ENCODE measurements at regions not wholly inside any gene's neighbourhood (a gene's known extent, or its start where the extent isn't known, plus 50 kb on each side); places are given as distances from the start of the nearest gene placed in this dataset.

DNA sequence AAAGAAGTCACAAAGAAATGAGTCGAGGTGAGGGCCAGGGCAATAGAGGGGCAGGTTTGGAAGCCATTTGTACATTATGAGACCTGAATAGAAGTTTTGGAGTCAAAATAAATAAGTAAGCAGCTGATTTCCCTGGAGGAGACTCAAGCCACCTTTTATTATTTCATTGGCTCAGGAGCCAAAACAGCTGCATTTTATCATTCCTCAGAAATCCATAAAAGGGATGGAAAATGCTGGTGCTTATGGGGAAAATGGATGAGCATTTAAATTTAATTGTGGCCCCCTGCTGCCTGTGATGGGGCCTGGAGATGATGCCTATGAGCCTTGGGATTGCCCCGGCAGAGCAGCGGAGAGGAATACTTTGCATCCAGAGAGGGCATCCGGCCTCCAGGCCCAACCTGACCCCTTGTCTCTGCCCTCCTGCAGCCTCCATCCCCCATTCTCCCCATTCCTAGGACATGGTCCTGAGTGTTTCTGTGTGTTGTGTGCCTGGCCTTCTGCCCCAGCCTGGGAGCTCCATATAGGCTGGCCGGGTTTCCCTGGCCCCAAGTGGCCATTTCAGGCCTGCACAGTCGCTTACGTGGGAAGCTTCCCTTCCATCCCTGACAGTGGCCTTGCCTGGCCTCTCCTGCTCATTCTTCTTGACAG is 296.8 kb upstream of the ZMIZ1 start:
- Histone ChIP-seq H3K27ac (no peak overlapping the region), H3K4me1 (ENCODE audit: low read depth) (no peaks in the 10 kb centered on the region)
- TF ChIP-seq, protein P1, sequence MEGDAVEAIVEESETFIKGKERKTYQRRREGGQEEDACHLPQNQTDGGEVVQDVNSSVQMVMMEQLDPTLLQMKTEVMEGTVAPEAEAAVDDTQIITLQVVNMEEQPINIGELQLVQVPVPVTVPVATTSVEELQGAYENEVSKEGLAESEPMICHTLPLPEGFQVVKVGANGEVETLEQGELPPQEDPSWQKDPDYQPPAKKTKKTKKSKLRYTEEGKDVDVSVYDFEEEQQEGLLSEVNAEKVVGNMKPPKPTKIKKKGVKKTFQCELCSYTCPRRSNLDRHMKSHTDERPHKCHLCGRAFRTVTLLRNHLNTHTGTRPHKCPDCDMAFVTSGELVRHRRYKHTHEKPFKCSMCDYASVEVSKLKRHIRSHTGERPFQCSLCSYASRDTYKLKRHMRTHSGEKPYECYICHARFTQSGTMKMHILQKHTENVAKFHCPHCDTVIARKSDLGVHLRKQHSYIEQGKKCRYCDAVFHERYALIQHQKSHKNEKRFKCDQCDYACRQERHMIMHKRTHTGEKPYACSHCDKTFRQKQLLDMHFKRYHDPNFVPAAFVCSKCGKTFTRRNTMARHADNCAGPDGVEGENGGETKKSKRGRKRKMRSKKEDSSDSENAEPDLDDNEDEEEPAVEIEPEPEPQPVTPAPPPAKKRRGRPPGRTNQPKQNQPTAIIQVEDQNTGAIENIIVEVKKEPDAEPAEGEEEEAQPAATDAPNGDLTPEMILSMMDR (IDR thresholded peaks at IDR 0.05; ENCODE audit: low read depth, low read length), result no peak

DNA sequence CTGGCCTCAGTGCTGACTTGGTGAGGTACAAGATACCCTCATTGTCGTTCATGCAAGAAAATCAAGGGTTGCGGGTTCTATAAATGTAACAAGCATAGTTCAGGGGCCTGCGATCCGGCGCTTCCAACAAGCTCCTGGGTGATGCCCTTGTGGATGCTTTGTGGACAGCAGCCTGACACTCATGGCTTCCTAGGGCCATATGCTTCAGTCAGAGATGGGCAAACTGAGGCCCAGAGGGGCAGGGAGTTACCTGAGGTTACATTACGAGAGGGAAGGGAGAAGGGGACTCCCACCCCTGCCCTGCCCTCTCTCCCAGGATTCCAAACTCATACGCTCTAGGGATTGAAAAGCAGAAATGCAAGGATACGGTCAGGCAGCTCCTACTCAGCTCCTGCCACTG is 296.3 kb upstream of the ZMIZ1 start:
- no peak for DNase-seq (ENCODE audit: low read depth in 1 of 2, low spot score in 1 of 2)
- no peak overlapping the region for H3K4me3 ChIP-seq
- H3K4me1 ChIP-seq (ENCODE audit: low read depth), result peaks cover 3% of the 10 kb centered on the region
- no peak overlapping the region for H3K27ac ChIP-seq
- no peaks in the 10 kb centered on the region for H3K36me3 ChIP-seq
- H3K27me3 ChIP-seq, result no peaks in the 10 kb centered on the region
- TF ChIP-seq, protein P1 (IDR thresholded peaks at IDR 0.05; ENCODE audit: low read depth, low read length), result no peak
- no peaks in the 10 kb centered on the region for H3K9me3 ChIP-seq (ENCODE audit: low read depth)

More for the DNA sequence above, 296.8 kb upstream of the ZMIZ1 start:
- Histone ChIP-seq H3K9me3 (ENCODE audit: low read depth) (no peaks in the 10 kb centered on the region), H3K27me3 (no peaks in the 10 kb centered on the region), H3K36me3 (no peaks in the 10 kb centered on the region), H3K4me3 (no peak overlapping the region)
- no peak for DNase-seq (ENCODE audit: low read depth in 1 of 2, low spot score in 1 of 2)

DNA sequence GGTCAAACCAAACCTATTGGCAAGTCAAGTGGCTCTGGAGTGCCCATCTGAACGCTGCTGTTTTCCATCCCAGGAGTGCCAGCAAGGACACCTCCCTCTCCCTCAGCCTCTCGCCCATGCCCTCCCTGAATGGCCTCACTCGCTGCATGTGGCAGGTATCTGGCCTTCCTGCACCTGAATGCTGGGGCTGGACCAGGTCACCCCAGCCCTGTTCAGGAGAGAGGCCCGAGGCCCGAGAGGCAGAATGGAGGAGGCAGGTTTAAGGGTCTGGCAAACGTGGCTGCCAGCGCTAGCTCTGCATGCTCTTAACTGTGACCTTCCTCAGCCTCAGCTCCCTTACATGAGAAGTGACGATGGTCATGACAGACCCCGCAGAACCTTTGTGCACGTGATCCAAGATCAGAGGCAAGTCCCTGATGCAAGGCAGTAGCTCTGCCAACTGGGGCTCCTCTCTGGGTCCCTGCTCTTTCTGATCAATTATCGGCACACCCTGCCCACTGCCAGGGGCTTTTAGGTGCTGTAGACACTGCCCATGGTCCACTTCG is 295.7 kb upstream of the ZMIZ1 start:
- TF ChIP-seq, protein P1 (IDR thresholded peaks at IDR 0.05; ENCODE audit: low read depth, low read length), result no peak
- no peaks in the 10 kb centered on the region for H3K36me3 ChIP-seq
- H3K27ac ChIP-seq, result no peak overlapping the region
- no peaks in the 10 kb centered on the region for H3K27me3 ChIP-seq
- no peak for DNase-seq (ENCODE audit: low read depth in 1 of 2, low spot score in 1 of 2)
- H3K9me3 ChIP-seq (ENCODE audit: low read depth), result no peaks in the 10 kb centered on the region
- peaks cover 6% of the 10 kb centered on the region for H3K4me1 ChIP-seq (ENCODE audit: low read depth)
- H3K4me3 ChIP-seq, result no peak overlapping the region

DNA sequence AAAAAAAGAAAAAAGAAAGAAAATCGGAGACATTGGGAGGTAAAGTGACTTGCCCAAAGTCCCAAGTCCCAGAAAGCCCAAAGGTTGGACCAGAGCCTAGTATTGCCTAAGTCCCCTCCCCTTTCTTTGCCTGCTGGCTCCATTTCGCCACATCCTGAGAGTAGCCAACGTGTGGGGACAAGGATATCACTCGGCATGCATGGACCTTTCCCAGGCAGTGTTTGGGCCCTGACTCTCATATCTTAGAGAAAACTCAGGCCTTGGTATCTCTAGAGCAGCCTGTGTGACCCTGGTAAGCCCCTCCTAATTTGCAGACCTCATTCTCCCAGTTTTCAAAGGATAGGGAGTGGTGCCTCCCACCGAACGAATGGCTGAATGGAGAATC is 294.2 kb upstream of the ZMIZ1 start:
- Histone ChIP-seq H3K27ac (no peak overlapping the region), H3K27me3 (no peaks in the 10 kb centered on the region), H3K36me3 (no peaks in the 10 kb centered on the region), H3K4me1 (ENCODE audit: low read depth) (peaks cover 6% of the 10 kb centered on the region), H3K9me3 (ENCODE audit: low read depth) (no peaks in the 10 kb centered on the region), H3K4me3 (no peak overlapping the region)
- TF ChIP-seq, protein P1 (IDR thresholded peaks at IDR 0.05; ENCODE audit: low read depth, low read length), result no peak
- DNase-seq (ENCODE audit: low read depth in 1 of 2, low spot score in 1 of 2), result peak in 1 of 2 donors; percentile 36

DNA sequence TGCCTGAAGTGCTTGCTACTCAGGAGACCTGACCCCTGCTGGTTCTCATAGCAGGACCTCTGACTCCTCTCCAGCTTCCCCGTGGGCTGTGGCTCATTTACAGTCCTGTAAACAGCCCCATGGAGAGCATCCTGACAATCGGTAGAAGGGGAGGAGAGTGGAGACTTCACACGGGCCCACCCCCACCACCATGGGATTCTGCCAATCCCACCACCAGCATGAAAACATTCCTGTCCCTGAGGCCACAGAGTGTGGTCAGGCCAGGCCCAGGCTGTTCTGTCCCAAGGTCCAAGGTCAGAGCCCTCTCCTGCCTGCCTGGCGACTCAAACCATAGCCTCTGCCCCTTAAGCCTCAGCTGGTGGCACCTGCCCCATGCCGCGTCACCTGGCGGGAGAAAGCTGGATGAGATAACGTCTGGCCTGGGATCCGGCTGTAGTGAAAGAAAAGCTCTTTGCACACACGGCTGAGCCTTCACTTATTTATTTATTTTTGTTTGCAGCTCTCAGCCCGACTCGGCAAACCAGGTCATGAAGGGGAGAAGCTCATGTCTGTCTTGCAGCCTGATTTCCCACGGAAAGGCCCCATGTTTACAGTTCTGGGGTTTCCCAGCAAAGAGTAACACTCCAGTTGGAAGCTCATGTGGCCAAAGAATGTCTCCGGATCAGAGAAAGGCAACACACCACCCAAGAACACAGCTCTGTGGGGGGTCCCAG is 293.6 kb upstream of the ZMIZ1 start:
- no peaks in the 10 kb centered on the region for H3K27me3 ChIP-seq
- no peaks in the 10 kb centered on the region for H3K9me3 ChIP-seq (ENCODE audit: low read depth)
- no peaks in the 10 kb centered on the region for H3K36me3 ChIP-seq
- peak; percentile 18 to 36 for DNase-seq (ENCODE audit: low read depth in 1 of 2, low spot score in 1 of 2)
- H3K4me3 ChIP-seq, result no peak overlapping the region
- H3K27ac ChIP-seq, result no peak overlapping the region
- peaks cover 6% of the 10 kb centered on the region for H3K4me1 ChIP-seq (ENCODE audit: low read depth)
- TF ChIP-seq, protein P1 (IDR thresholded peaks at IDR 0.05; ENCODE audit: low read depth, low read length), result no peak

Data from cardiac muscle cell (in vitro differentiated cells and primary cell).